ENCODE measurements at regions not wholly inside any gene's neighbourhood (a gene's known extent, or its start where the extent isn't known, plus 50 kb on each side); places are given as distances from the start of the nearest gene placed in this dataset.

DNA sequence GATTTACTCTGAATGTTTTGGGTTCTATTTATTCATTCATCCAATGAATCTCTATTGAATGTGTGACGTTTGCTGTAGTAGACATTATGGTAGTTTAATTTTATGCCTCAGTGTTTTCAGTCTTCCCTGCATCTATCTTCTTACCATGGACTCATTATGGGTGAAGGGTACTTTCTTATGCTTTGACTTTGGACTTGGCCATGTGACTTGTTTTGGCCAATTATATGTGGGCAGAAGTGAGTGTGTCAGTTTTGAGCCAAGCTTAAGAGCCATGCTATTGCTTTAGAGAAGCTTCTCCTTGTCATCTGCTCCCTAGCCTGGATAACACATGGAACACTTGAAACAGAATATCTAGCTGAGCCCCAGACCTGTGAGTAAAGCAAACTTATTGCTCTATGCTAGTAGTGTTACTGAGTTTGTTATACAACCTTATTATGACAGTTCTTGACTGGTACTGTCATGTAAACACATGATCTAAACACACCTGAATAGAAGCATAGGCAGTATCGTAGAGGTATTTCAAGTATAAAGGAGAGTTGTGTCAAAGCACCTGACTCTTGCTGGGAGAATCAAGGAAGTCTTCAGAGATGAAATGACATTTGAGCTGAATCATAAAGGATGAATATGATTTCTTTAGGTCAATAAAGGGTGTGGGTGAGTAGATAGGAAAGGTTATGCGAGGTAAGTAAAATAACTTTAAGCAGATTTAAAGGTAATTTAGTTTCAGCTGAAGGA is 128.4 kb downstream of the NAA11 start:
- TF ChIP-seq, protein P1, sequence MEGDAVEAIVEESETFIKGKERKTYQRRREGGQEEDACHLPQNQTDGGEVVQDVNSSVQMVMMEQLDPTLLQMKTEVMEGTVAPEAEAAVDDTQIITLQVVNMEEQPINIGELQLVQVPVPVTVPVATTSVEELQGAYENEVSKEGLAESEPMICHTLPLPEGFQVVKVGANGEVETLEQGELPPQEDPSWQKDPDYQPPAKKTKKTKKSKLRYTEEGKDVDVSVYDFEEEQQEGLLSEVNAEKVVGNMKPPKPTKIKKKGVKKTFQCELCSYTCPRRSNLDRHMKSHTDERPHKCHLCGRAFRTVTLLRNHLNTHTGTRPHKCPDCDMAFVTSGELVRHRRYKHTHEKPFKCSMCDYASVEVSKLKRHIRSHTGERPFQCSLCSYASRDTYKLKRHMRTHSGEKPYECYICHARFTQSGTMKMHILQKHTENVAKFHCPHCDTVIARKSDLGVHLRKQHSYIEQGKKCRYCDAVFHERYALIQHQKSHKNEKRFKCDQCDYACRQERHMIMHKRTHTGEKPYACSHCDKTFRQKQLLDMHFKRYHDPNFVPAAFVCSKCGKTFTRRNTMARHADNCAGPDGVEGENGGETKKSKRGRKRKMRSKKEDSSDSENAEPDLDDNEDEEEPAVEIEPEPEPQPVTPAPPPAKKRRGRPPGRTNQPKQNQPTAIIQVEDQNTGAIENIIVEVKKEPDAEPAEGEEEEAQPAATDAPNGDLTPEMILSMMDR (IDR thresholded peaks at IDR 0.05) = no peak
- TF ChIP-seq POLR2A (IDR thresholded peaks at IDR 0.05) = no peak

Data from esophagus squamous epithelium (tissue), 4 donors.